Activated naive CD4-positive, alpha-beta T cell treated with anti-CD3 and anti-CD28 coated beads, Interleukin-2, amount 50 U/mL, for 72 hours (primary cell): ENCODE measurements at regions not wholly inside any gene's neighbourhood (a gene's known extent, or its start where the extent isn't known, plus 50 kb on each side); places are given as distances from the start of the nearest gene placed in this dataset.

Experiments used
- ATAC-seq, 2 donors: fragments of 150-1000 bp; cut with Tn5 transposase; 2 replicates each; pipeline ENCODE4 v1.10.0; 2021; ENCODE audit warnings: mild to moderate bottlenecking in 2 of 2, moderate library complexity in 2 of 2
- DNase-seq, 2 donors: peaks; one replicate each; pipeline ENCODE4 v3.0.0; 2021 to 2022; ENCODE audit warnings: low spot score in 2 of 2
- H3K27ac Mint-ChIP-seq, 2 donors: one replicate each; pipeline ENCODE4 v1.8.0; 2022; ENCODE audit warnings: mild to moderate bottlenecking in 2 of 2, mixed read lengths in 2 of 2
- H3K36me3 Mint-ChIP-seq, 2 donors: one replicate each; pipeline ENCODE4 v1.8.0; 2022; ENCODE audit warnings: mixed read lengths in 2 of 2
- H3K9me3 Mint-ChIP-seq, 2 donors: one replicate each; pipeline ENCODE4 v1.8.0; 2022; ENCODE audit warnings: mixed read lengths in 2 of 2

GRCh38 chr14:28677381-28677780 lies 89.2 kb upstream of the FOXG1 start:
- ATAC-seq = no peak
- H3K9me3 Mint-ChIP-seq = peaks cover 11 to 27% of the 10 kb centered on the region in 2 donors
- H3K36me3 Mint-ChIP-seq = peaks cover 0 to 8% of the 10 kb centered on the region in 2 donors
- no peak for DNase-seq
- H3K27ac Mint-ChIP-seq = no peak overlapping the region

DNA sequence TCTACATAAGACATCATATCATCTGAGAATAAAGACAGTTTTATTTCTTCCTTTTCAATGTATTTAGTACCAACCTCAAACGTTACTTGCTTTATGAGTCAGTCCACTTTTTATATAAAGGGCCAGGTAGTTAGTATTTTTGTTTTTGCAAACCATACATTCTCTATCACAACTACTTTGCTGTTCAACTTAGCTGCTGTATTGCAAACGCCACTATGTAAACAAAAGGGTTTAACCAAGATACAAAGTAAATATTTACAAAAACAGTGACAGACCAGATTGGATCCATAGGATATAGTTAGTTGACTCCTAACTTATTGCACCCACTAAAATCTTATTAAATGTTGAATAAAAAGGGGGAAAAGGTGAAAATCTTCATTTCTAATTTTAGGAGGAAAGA lies 87.7 kb upstream of the FOXG1 start:
- Mint-ChIP-seq H3K36me3 (peaks cover 0 to 2% of the 10 kb centered on the region in 2 donors), H3K27ac (no peak overlapping the region), H3K9me3 (peaks cover 10 to 27% of the 10 kb centered on the region in 2 donors)
- DNase-seq (no peak), ATAC-seq (no peak)

- Mint-ChIP-seq H3K9me3 (peaks cover 26 to 42% of the 10 kb centered on the region in 2 donors), H3K27ac (no peak overlapping the region), H3K36me3 (peaks cover 0 to 4% of the 10 kb centered on the region in 2 donors)
- ATAC-seq (no peak), DNase-seq (no peak)
Measured at GRCh38 chr14:28681681-28682080, 84.9 kb upstream of the FOXG1 start.

GRCh38 chr14:28690029-28690692 lies 76.4 kb upstream of the FOXG1 start:
- no peak overlapping the region for H3K27ac Mint-ChIP-seq
- H3K36me3 Mint-ChIP-seq = peaks cover 0 to 10% of the 10 kb centered on the region in 2 donors
- DNase-seq (no peak), ATAC-seq (no peak)
- H3K9me3 Mint-ChIP-seq = peaks cover 18 to 23% of the 10 kb centered on the region in 2 donors

DNA sequence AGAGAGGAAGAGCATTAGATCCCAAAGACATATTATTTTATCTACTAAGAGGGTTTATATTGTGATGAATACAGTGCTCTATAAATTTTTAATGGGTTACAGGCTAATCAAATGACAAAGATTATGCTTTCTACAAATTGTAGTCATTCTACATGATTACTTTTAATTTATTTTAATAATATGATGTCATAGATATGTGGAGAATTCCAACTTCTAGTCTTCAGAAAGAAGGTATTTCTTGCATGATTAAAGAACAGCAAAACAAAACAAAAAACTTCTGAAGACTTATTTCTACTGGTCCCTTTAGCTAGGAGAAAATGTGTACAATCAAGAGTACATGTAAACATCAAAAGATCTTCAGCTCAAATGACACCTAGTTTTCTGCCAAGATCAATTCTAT lies 71.5 kb upstream of the FOXG1 start:
- peaks cover 0 to 5% of the 10 kb centered on the region in 2 donors for H3K36me3 Mint-ChIP-seq
- H3K9me3 Mint-ChIP-seq = peaks cover 12 to 14% of the 10 kb centered on the region in 2 donors
- ATAC-seq = no peak

GRCh38 chr14:28701733-28702132 lies 64.9 kb upstream of the FOXG1 start:
- H3K36me3 Mint-ChIP-seq = peaks cover 0 to 5% of the 10 kb centered on the region in 2 donors
- DNase-seq = no peak
- no peak for ATAC-seq
- H3K27ac Mint-ChIP-seq = no peak overlapping the region
- peaks cover 16 to 23% of the 10 kb centered on the region in 2 donors for H3K9me3 Mint-ChIP-seq

More for the DNA sequence above, 71.5 kb upstream of the FOXG1 start:
- DNase-seq = no peak
- no peak overlapping the region for H3K27ac Mint-ChIP-seq

DNA sequence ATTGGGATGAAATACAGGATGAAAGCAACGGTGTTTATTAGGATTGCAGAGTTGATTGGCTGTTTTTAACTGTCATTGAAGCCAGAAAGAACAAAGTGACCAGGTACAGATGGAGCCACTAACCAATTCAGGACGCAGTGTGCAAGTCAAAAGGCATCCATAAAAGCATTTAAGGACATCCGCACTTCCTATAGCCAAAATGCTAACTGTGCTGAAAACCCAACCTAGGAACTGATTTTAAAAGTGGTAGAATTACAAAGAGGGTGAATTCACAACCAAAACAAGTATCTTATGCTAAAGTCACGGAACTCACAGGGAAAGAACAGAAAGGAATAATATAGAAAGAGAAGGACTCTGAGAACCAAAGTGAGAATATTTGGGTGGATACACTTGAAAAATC lies 63.1 kb upstream of the FOXG1 start:
- DNase-seq (no peak), ATAC-seq (no peak)
- Mint-ChIP-seq H3K9me3 (peaks cover 9 to 15% of the 10 kb centered on the region in 2 donors), H3K27ac (no peak overlapping the region), H3K36me3 (no peaks in the 10 kb centered on the region)

- Mint-ChIP-seq H3K9me3 (peaks cover 9 to 17% of the 10 kb centered on the region in 2 donors), H3K36me3 (no peaks in the 10 kb centered on the region), H3K27ac (no peak overlapping the region)
- ATAC-seq = no peak
- no peak for DNase-seq
Measured at GRCh38 chr14:28704153-28704552, 62.4 kb upstream of the FOXG1 start.

DNA sequence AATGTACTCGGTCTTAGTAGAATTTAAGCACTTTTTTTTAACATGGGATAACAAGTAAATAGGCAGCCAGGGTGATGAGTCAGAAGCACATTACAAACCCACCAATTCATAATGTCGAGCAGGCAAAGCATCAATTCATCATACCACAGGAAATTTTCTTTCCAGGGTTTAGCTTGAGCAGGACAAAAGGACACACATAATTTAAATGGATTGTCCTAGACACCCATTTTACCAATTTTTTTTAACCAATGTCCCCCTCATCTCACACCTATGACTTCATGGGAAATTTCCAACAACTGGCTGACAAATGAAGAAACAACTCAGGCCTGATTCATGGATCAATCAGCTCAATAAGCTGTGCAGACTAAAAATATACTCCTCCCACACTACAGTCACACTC lies 58.8 kb upstream of the FOXG1 start:
- DNase-seq (no peak), ATAC-seq (no peak)
- peaks cover 0 to 5% of the 10 kb centered on the region in 2 donors for H3K36me3 Mint-ChIP-seq
- H3K9me3 Mint-ChIP-seq = peaks cover 19 to 23% of the 10 kb centered on the region in 2 donors
- no peak overlapping the region for H3K27ac Mint-ChIP-seq

GRCh38 chr14:28709571-28710305 lies 56.8 kb upstream of the FOXG1 start:
- H3K27ac Mint-ChIP-seq = no peak overlapping the region
- no peak for DNase-seq
- ATAC-seq = no peak
- peaks cover 0 to 5% of the 10 kb centered on the region in 2 donors for H3K36me3 Mint-ChIP-seq
- H3K9me3 Mint-ChIP-seq = peaks cover 15 to 16% of the 10 kb centered on the region in 2 donors
